HEK293 (cell line): ENCODE measurements at regions not wholly inside any gene's neighbourhood (a gene's known extent, or its start where the extent isn't known, plus 50 kb on each side); places are given as distances from the start of the nearest gene placed in this dataset.

Experiments
- CTCF ChIP-seq: fragments of 450-650 bp; formaldehyde crosslinking; IDR thresholded peaks from 2 replicates; pipeline ENCODE4 v1.5.1; 2016; ENCODE audit warnings: missing biosample characterization, missing genetic modification characterization
- KLF1 ChIP-seq: fragments of 450-650 bp; formaldehyde crosslinking; IDR thresholded peaks from 2 replicates; pipeline ENCODE4 v1.5.1; 2016; ENCODE audit warnings: missing biosample characterization, missing genetic modification characterization
- SCRT1 ChIP-seq: fragments of 450-650 bp; formaldehyde crosslinking; IDR thresholded peaks from 2 replicates; pipeline ENCODE4 v1.5.1; 2016; ENCODE audit warnings: missing biosample characterization, missing genetic modification characterization, borderline replicate concordance
- TCF7L2 ChIP-seq: IDR thresholded peaks from 2 replicates; pipeline ENCODE4 v1.6.1; 2011; ENCODE audit warnings: low read depth, mild to moderate bottlenecking, inconsistent platforms, low read length, moderate library complexity, borderline replicate concordance
- ZNF792 ChIP-seq: fragments of 450-650 bp; formaldehyde crosslinking; IDR thresholded peaks from 2 replicates; pipeline ENCODE4 v1.5.1; 2016; ENCODE audit warnings: missing biosample characterization, missing genetic modification characterization

GRCh38 chr9:126226991-126227936 is 99.4 kb upstream of the MVB12B start:
- TF ChIP-seq CTCF (tag by site-specific recombination) (no peak), SCRT1 (tag by site-specific recombination) (no peak), ZNF792 (tag by site-specific recombination) (no peak), TCF7L2 (no peak), KLF1 (no peak)
